Lower lobe of right lung (tissue), 2 donors: ENCODE measurements at regions not wholly inside any gene's neighbourhood (a gene's known extent, or its start where the extent isn't known, plus 50 kb on each side); places are given as distances from the start of the nearest gene placed in this dataset.

Source experiments
- ATAC-seq, 2 donors: fragments of 200-7000 bp; cut with Tn5 transposase; one replicate each; pipeline ENCODE4 v1.9.1; 2020 to 2022; ENCODE audit warnings: mild to moderate bottlenecking in 2 of 2, moderate library complexity in 2 of 2
- DNase-seq: peaks from one replicate; pipeline ENCODE4 v3.0.0-alpha.2; 2020
- H3K27ac ChIP-seq: fragments of 200-600 bp; one replicate; pipeline ENCODE4 v1.8.0; 2022
- H3K27me3 ChIP-seq: fragments of 200-600 bp; one replicate; pipeline ENCODE4 v1.8.0; 2022; ENCODE audit warnings: low read depth
- H3K36me3 ChIP-seq: fragments of 200-600 bp; one replicate; pipeline ENCODE4 v1.8.0; 2022; ENCODE audit warnings: mild to moderate bottlenecking
- H3K4me1 ChIP-seq: fragments of 200-600 bp; one replicate; pipeline ENCODE4 v1.8.0; 2022
- H3K4me3 ChIP-seq: fragments of 200-600 bp; one replicate; pipeline ENCODE4 v1.8.0; 2022; ENCODE audit warnings: mild to moderate bottlenecking
- H3K9me3 ChIP-seq: fragments of 200-600 bp; one replicate; pipeline ENCODE4 v1.8.0; 2022
- intact Hi-C: fragments of 100-400 bp; cut with DNase I; formaldehyde crosslinking; loops from one replicate; pipeline ENCODE4 v1.11.0; 2022
- TF ChIP-seq, protein P1 (sequence below): fragments of 200-600 bp; IDR thresholded peaks from one replicate; pipeline ENCODE4 v1.8.0; 2022; ENCODE audit warnings: antibody characterized with exemption, mild to moderate bottlenecking
- donor health status: DM: no; HTN: yes; CAD: no; lungs with severe emphysema.

DNA sequence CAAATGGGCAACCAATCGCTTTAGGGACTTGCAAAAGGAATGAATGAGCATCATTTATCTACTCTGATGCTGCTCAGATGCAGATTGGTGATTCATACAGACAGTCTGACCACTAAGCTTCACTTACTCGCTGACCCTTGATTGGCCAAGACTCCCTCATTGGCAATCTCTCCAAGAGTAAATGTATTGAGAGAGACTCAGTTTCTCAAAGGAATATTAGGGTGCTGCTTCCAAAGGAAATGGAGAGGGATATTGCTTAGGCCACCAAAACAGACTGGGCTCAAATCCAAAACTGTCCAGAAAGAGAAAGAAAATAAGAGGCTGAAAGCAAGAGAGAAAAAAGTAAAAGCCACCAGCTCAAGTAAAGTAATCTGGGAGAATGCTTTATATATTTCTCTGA lies 785.2 kb downstream of the GALC start:
- TF ChIP-seq, protein P1, sequence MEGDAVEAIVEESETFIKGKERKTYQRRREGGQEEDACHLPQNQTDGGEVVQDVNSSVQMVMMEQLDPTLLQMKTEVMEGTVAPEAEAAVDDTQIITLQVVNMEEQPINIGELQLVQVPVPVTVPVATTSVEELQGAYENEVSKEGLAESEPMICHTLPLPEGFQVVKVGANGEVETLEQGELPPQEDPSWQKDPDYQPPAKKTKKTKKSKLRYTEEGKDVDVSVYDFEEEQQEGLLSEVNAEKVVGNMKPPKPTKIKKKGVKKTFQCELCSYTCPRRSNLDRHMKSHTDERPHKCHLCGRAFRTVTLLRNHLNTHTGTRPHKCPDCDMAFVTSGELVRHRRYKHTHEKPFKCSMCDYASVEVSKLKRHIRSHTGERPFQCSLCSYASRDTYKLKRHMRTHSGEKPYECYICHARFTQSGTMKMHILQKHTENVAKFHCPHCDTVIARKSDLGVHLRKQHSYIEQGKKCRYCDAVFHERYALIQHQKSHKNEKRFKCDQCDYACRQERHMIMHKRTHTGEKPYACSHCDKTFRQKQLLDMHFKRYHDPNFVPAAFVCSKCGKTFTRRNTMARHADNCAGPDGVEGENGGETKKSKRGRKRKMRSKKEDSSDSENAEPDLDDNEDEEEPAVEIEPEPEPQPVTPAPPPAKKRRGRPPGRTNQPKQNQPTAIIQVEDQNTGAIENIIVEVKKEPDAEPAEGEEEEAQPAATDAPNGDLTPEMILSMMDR = no peak
- intact Hi-C loops = no loop called here
- ATAC-seq = no peak
- no peak overlapping the region for H3K27ac ChIP-seq
- H3K27me3 ChIP-seq = no peaks in the 10 kb centered on the region
- DNase-seq = no peak
- H3K9me3 ChIP-seq = no peaks in the 10 kb centered on the region
- no peak overlapping the region for H3K4me3 ChIP-seq
- no peaks in the 10 kb centered on the region for H3K4me1 ChIP-seq
- no peaks in the 10 kb centered on the region for H3K36me3 ChIP-seq

DNA sequence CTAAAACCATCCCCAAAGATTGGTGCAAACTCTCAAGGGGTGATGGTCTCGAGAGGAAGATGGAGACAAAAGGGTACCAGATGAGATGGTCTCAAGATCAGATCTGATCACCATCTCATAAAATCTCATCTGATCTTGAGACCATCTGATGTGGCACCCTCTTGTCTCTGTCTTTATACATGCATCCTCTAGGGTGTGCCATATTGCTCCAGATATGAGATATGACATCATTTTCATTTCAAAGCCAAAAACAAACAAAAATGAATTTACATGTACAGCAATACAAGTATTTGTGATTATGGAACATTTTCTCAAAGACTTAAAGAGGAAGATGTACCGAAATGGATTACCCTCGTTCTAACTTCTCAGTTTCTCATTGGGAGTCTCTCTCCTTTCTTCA lies 787.2 kb downstream of the GALC start:
- no peak for ATAC-seq
- TF ChIP-seq, protein P1 = no peak

DNA sequence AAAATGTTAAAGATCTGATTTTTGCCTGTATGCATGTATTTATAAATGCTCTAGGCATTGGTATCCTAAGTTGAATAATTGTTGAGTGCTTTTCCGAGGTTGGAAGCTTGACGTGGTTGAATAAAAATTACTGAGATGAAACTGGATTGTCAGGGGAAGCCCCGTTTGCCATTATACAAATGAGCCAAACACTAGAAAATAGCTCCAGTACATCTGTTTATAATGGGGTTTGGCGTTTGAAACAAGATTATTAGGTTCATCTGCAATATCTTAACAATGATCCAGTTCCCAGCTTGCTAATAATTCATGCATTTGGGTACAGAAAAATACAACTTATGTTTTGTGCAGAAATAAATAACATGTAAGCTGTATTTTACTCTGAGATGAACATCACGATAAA lies 789.6 kb downstream of the GALC start:
- Histone ChIP-seq H3K4me3 (no peak overlapping the region), H3K27ac (no peak overlapping the region), H3K9me3 (no peaks in the 10 kb centered on the region), H3K36me3 (no peaks in the 10 kb centered on the region), H3K4me1 (no peaks in the 10 kb centered on the region), H3K27me3 (no peaks in the 10 kb centered on the region)
- intact Hi-C loops = no loop called here
- TF ChIP-seq, protein P1 = no peak
- DNase-seq = no peak
- ATAC-seq = no peak

More for the DNA sequence above, 787.2 kb downstream of the GALC start:
- Histone ChIP-seq H3K4me1 (no peaks in the 10 kb centered on the region), H3K27ac (no peak overlapping the region), H3K36me3 (no peaks in the 10 kb centered on the region), H3K27me3 (no peaks in the 10 kb centered on the region), H3K9me3 (no peaks in the 10 kb centered on the region), H3K4me3 (no peak overlapping the region)
- no peak for DNase-seq
- intact Hi-C loops = no loop called here

DNA sequence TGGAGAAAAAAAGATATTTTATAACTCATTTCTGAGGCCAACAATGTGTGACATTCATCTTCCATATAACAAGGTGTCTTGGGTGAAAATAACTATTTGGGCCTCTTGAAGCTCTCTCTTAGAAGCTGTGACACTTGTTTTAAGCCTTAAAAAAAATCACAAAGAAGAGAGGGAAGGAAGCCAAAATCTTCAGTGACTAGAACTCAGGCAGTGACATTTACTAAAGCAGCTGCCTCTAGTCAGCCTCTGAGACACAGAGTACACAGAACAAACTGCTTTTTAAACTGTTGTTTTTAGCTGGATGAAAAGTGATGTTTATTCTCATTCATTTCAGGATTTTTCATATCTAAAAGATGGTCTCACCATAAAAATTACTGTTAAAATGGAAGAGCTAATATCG lies 793.6 kb downstream of the GALC start:
- no peak for ATAC-seq
- no peak overlapping the region for H3K27ac ChIP-seq
- DNase-seq = no peak
- TF ChIP-seq, protein P1 = no peak
- no peaks in the 10 kb centered on the region for H3K9me3 ChIP-seq
- no peaks in the 10 kb centered on the region for H3K4me1 ChIP-seq
- intact Hi-C loops = no loop called here
- H3K27me3 ChIP-seq = no peaks in the 10 kb centered on the region
- H3K36me3 ChIP-seq = no peaks in the 10 kb centered on the region
- H3K4me3 ChIP-seq = no peak overlapping the region

GRCh38 chr14:87196436-87196835 lies 796.5 kb downstream of the GALC start:
- Histone ChIP-seq H3K27me3 (no peaks in the 10 kb centered on the region), H3K4me1 (no peaks in the 10 kb centered on the region), H3K9me3 (no peaks in the 10 kb centered on the region), H3K27ac (no peak overlapping the region), H3K4me3 (no peak overlapping the region), H3K36me3 (no peaks in the 10 kb centered on the region)
- intact Hi-C loops = no loop called here
- no peak for ATAC-seq
- TF ChIP-seq, protein P1 = no peak
- DNase-seq = no peak

- H3K9me3 ChIP-seq = no peaks in the 10 kb centered on the region
- ATAC-seq (no peak), DNase-seq (no peak)
- TF ChIP-seq, protein P1 = no peak
- no peak overlapping the region for H3K4me3 ChIP-seq
- intact Hi-C loops = no loop called here
- no peaks in the 10 kb centered on the region for H3K4me1 ChIP-seq
- H3K27ac ChIP-seq = no peak overlapping the region
- H3K36me3 ChIP-seq = no peaks in the 10 kb centered on the region
- no peaks in the 10 kb centered on the region for H3K27me3 ChIP-seq
Observed at GRCh38 chr14:87187786-87188185, 805.2 kb downstream of the GALC start.
